ENCODE measurements at regions not wholly inside any gene's neighbourhood (a gene's known extent, or its start where the extent isn't known, plus 50 kb on each side); places are given as distances from the start of the nearest gene placed in this dataset.

- peaks cover 57% of the 10 kb centered on the region for H3K27me3 ChIP-seq (ENCODE audit: control insufficient read depth, insufficient read depth, low read length)
- no peaks in the 10 kb centered on the region for H3K9me1 ChIP-seq (ENCODE audit: insufficient read depth, low read length)
- dilution Hi-C loops (cut with HindIII; ENCODE audit: low sequenced_read_pairs, unreplicated experiment) = no loop called here
- no peaks in the 10 kb centered on the region for H3K79me1 ChIP-seq (ENCODE audit: low read depth in 1 of 2, low read length in 2 of 2)
- H3K23ac ChIP-seq (ENCODE audit: low read depth, low read length) = no peak overlapping the region
- CTCF ChIA-PET = no interaction called here
- WGBS, 2 experiments (ENCODE audit: extremely low coverage in 2 of 2, insufficient read length in 1 of 2) = 2% methylated on average over 9 of the region's 37 CpGs; no CpG with 5 or more reads in 1 of the 2 experiments
- ATAC-seq (ENCODE audit: low read depth) (no peak), DNase-seq (no peak)
- BruUV-seq (replicated peaks) = no TSS peak
- no peak overlapping the region for H2AK5ac ChIP-seq (ENCODE audit: low read depth, low read length)
- H2BK15ac ChIP-seq (ENCODE audit: low read depth, low read length) = no peak overlapping the region
- intact Hi-C loops (cut with micrococcal nuclease) = no loop called here
- no peaks in the 10 kb centered on the region for H3K36me3 ChIP-seq (ENCODE audit: control insufficient read depth, insufficient read depth, low read length)
- H2BK5ac ChIP-seq (ENCODE audit: low read depth, low read length, poor library complexity, severe bottlenecking) = no peak overlapping the region
- TF ChIP-seq MAFK (IDR thresholded peaks at IDR 0.05; ENCODE audit: low read depth, low read length) (no peak), RFX5 (IDR thresholded peaks at IDR 0.05; ENCODE audit: low read depth, low read length) (no peak), ELK1 (IDR thresholded peaks at IDR 0.05; ENCODE audit: borderline replicate concordance, low read depth, low read length) (no peak), USF2 (IDR thresholded peaks at IDR 0.05; ENCODE audit: low read depth, low read length) (no peak), CHD1 (IDR thresholded peaks at IDR 0.05; ENCODE audit: low read depth, low read length) (no peak), SMC3 (IDR thresholded peaks at IDR 0.05; ENCODE audit: low read depth, low read length) (no peak)
- no peak overlapping the region for H4K91ac ChIP-seq (ENCODE audit: insufficient read depth, low read depth, low read length)
- no peak overlapping the region for H3K4ac ChIP-seq (ENCODE audit: low read depth, low read length)
- no peaks in the 10 kb centered on the region for H3K4me1 ChIP-seq (ENCODE audit: control insufficient read depth, insufficient read depth, low read length)
- H3K18ac ChIP-seq (ENCODE audit: low read depth, low read length) = no peak overlapping the region
- in situ Hi-C loops (cut with MboI; ENCODE audit: low sequenced_read_pairs) = no loop called here
- no peak overlapping the region for H3K56ac ChIP-seq (ENCODE audit: extremely low read depth, insufficient read depth, low read length)
- no peak overlapping the region for H3K14ac ChIP-seq (replicated peaks; ENCODE audit: low read depth, low read length)
- no peak overlapping the region for H2AK9ac ChIP-seq (replicated peaks; ENCODE audit: low read depth, low read length, poor library complexity)
- no peak overlapping the region for H2AFZ ChIP-seq (replicated peaks; ENCODE audit: low read length, poor library complexity)
- no peak overlapping the region for H3K4me2 ChIP-seq (ENCODE audit: low read depth, low read length)
- H2BK20ac ChIP-seq (ENCODE audit: low read depth, low read length) = no peak overlapping the region
- H4K20me1 ChIP-seq (ENCODE audit: insufficient read depth, low read length) = no peaks in the 10 kb centered on the region
- no peak overlapping the region for H3K9ac ChIP-seq (ENCODE audit: low read depth, low read length)
- H3K27ac ChIP-seq (ENCODE audit: insufficient read depth, low read length) = no peak overlapping the region
- no peak overlapping the region for H4K5ac ChIP-seq (ENCODE audit: low read depth, low read length)
- peaks cover 18% of the 10 kb centered on the region for H3K9me3 ChIP-seq (ENCODE audit: control insufficient read depth, insufficient read depth, low read length)
- POLR2A ChIA-PET (ENCODE audit: unreplicated experiment) = no interaction called here
- H3K4me3 ChIP-seq (ENCODE audit: insufficient read depth, low read depth, low read length) = no peak overlapping the region
- no peak overlapping the region for H4K8ac ChIP-seq (ENCODE audit: low read depth in 2 of 2, low read length in 2 of 2)
- no peak overlapping the region for H2BK120ac ChIP-seq (ENCODE audit: low read depth, low read length)
Measured at GRCh38 chr1:147077936-147078605, 94.2 kb downstream of the PRKAB2 start.

All from IMR-90 (cell line).